Kidney epithelial cell (primary cell): ENCODE measurements at regions not wholly inside any gene's neighbourhood (a gene's known extent, or its start where the extent isn't known, plus 50 kb on each side); places are given as distances from the start of the nearest gene placed in this dataset.

ENCODE experiments used
- DNase-seq: peaks from one replicate; pipeline ENCODE4 v3.0.0-alpha.2; 2010; ENCODE audit warnings: low read depth
- H3K27me3 ChIP-seq: 2 replicates; pipeline ENCODE4 v1.6.0; 2011; ENCODE audit warnings: low read length; ENCODE audit not compliant: control insufficient read depth, insufficient read depth
- H3K36me3 ChIP-seq: 2 replicates; pipeline ENCODE4 v1.5.1; 2011; ENCODE audit warnings: low read length; ENCODE audit not compliant: control insufficient read depth, insufficient read depth
- H3K4me3 ChIP-seq: 2 replicates; pipeline ENCODE4 v1.5.1; 2011; ENCODE audit warnings: low read depth, mild to moderate bottlenecking, control low read depth, low read length
- TF ChIP-seq, protein P1 (sequence below): IDR thresholded peaks from 2 replicates; pipeline ENCODE4 v1.5.1; 2011; ENCODE audit warnings: mild to moderate bottlenecking, moderate library complexity, low read length, control low read depth, inconsistent platforms; ENCODE audit not compliant: insufficient read depth, poor library complexity, severe bottlenecking

GRCh38 chr3:117126460-117126859, 416.9 kb downstream of the TUSC7 start:
- TF ChIP-seq, protein P1, sequence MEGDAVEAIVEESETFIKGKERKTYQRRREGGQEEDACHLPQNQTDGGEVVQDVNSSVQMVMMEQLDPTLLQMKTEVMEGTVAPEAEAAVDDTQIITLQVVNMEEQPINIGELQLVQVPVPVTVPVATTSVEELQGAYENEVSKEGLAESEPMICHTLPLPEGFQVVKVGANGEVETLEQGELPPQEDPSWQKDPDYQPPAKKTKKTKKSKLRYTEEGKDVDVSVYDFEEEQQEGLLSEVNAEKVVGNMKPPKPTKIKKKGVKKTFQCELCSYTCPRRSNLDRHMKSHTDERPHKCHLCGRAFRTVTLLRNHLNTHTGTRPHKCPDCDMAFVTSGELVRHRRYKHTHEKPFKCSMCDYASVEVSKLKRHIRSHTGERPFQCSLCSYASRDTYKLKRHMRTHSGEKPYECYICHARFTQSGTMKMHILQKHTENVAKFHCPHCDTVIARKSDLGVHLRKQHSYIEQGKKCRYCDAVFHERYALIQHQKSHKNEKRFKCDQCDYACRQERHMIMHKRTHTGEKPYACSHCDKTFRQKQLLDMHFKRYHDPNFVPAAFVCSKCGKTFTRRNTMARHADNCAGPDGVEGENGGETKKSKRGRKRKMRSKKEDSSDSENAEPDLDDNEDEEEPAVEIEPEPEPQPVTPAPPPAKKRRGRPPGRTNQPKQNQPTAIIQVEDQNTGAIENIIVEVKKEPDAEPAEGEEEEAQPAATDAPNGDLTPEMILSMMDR: no peak
- no peak overlapping the region for H3K4me3 ChIP-seq
- DNase-seq: no peak
- no peaks in the 10 kb centered on the region for H3K36me3 ChIP-seq
- no peaks in the 10 kb centered on the region for H3K27me3 ChIP-seq

- TF ChIP-seq, protein P1: peak; percentile 24
- H3K36me3 ChIP-seq: no peaks in the 10 kb centered on the region
- DNase-seq: no peak
- no peak overlapping the region for H3K4me3 ChIP-seq
- H3K27me3 ChIP-seq: no peaks in the 10 kb centered on the region
Observed at GRCh38 chr3:117126946-117127546, 417.5 kb downstream of the TUSC7 start.

GRCh38 chr3:117128133-117128532, 418.6 kb downstream of the TUSC7 start:
- no peak overlapping the region for H3K4me3 ChIP-seq
- TF ChIP-seq, protein P1: no peak
- no peaks in the 10 kb centered on the region for H3K27me3 ChIP-seq
- no peak for DNase-seq
- no peaks in the 10 kb centered on the region for H3K36me3 ChIP-seq

- Histone ChIP-seq H3K4me3 (no peak overlapping the region), H3K27me3 (no peaks in the 10 kb centered on the region), H3K36me3 (no peaks in the 10 kb centered on the region)
- no peak for DNase-seq
- TF ChIP-seq, protein P1: no peak
Observed at GRCh38 chr3:117128872-117129271, 419.3 kb downstream of the TUSC7 start.

- TF ChIP-seq, protein P1: no peak
- Histone ChIP-seq H3K27me3 (no peaks in the 10 kb centered on the region), H3K36me3 (no peaks in the 10 kb centered on the region), H3K4me3 (no peak overlapping the region)
- DNase-seq: no peak
Observed at GRCh38 chr3:117129516-117129915, 419.9 kb downstream of the TUSC7 start.

DNA sequence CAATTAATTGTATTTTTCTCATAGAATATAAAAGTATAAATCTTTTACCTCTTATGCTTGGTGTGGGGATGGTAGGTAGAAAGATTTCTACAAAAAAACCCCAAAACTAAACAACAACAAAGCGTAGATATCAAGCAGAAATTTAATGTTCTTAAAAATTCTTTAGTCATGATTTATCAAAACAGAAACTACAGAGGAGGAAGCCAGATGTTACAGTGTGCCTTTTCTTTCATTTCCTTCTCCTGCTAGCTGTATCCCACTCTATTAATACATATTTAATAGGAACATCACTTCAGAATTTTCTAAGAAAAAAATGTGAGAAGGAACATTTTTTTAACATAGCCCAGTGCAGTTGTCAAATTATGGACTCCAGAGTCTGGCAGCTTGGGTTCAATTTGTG, 420.6 kb downstream of the TUSC7 start:
- TF ChIP-seq, protein P1: no peak
- Histone ChIP-seq H3K4me3 (no peak overlapping the region), H3K27me3 (no peaks in the 10 kb centered on the region), H3K36me3 (no peaks in the 10 kb centered on the region)
- DNase-seq: no peak
